ENCODE measurements at regions not wholly inside any gene's neighbourhood (a gene's known extent, or its start where the extent isn't known, plus 50 kb on each side); places are given as distances from the start of the nearest gene placed in this dataset.

GRCh38 chr17:77327181-77327565 is 186.4 kb downstream of the SEC14L1 start:
- Histone ChIP-seq H3K36me3 (no peaks in the 10 kb centered on the region), H3K9me3 (no peaks in the 10 kb centered on the region), H3K27me3 (no peaks in the 10 kb centered on the region), H3K27ac (no peak overlapping the region), H3K4me1 (ENCODE audit: control insufficient read depth in 1 of 2, insufficient read depth in 1 of 2, low read depth in 1 of 2, low read length in 1 of 2) (peaks cover 68 to 70% of the 10 kb centered on the region in 2 experiments), H3K4me3 (ENCODE audit: low read depth in 1 of 2, low read length in 1 of 2) (no peak overlapping the region)
- TF ChIP-seq CTCF (IDR thresholded peaks at IDR 0.05), result no peak

- Histone ChIP-seq H3K27ac (no peak overlapping the region), H3K36me3 (no peaks in the 10 kb centered on the region), H3K4me3 (ENCODE audit: low read depth in 1 of 2, low read length in 1 of 2) (no peak overlapping the region), H3K27me3 (no peaks in the 10 kb centered on the region), H3K4me1 (ENCODE audit: control insufficient read depth in 1 of 2, insufficient read depth in 1 of 2, low read depth in 1 of 2, low read length in 1 of 2) (peaks cover 67 to 69% of the 10 kb centered on the region in 2 experiments), H3K9me3 (no peaks in the 10 kb centered on the region)
- TF ChIP-seq CTCF (IDR thresholded peaks at IDR 0.05), result no peak
These were observed 187.0 kb downstream of the SEC14L1 start for GRCh38 chr17:77327566-77328464.

- Histone ChIP-seq H3K9me3 (no peaks in the 10 kb centered on the region), H3K27me3 (no peaks in the 10 kb centered on the region), H3K27ac (no peak overlapping the region), H3K4me3 (ENCODE audit: low read depth in 1 of 2, low read length in 1 of 2) (no peak overlapping the region), H3K36me3 (no peaks in the 10 kb centered on the region), H3K4me1 (ENCODE audit: control insufficient read depth in 1 of 2, insufficient read depth in 1 of 2, low read depth in 1 of 2, low read length in 1 of 2) (peaks cover 55 to 57% of the 10 kb centered on the region in 2 experiments)
- no peak for TF ChIP-seq CTCF (IDR thresholded peaks at IDR 0.05)
These were observed 188.3 kb downstream of the SEC14L1 start for GRCh38 chr17:77328823-77329740.

GRCh38 chr17:77329741-77330531 is 189.2 kb downstream of the SEC14L1 start:
- TF ChIP-seq CTCF (IDR thresholded peaks at IDR 0.05), result no peak
- H3K27ac ChIP-seq, result no peak overlapping the region
- H3K4me1 ChIP-seq (ENCODE audit: control insufficient read depth in 1 of 2, insufficient read depth in 1 of 2, low read depth in 1 of 2, low read length in 1 of 2), result peaks cover 47 to 48% of the 10 kb centered on the region in 2 experiments

GRCh38 chr17:77330602-77331081 is 189.9 kb downstream of the SEC14L1 start:
- no peak for TF ChIP-seq CTCF (IDR thresholded peaks at IDR 0.05)
- H3K36me3 ChIP-seq, result no peaks in the 10 kb centered on the region

More at GRCh38 chr17:77329741-77330531, 189.2 kb downstream of the SEC14L1 start:
- Histone ChIP-seq H3K36me3 (no peaks in the 10 kb centered on the region), H3K4me3 (ENCODE audit: low read depth in 1 of 2, low read length in 1 of 2) (no peak overlapping the region), H3K9me3 (no peaks in the 10 kb centered on the region), H3K27me3 (no peaks in the 10 kb centered on the region)

More at GRCh38 chr17:77330602-77331081, 189.9 kb downstream of the SEC14L1 start:
- H3K27me3 ChIP-seq, result no peaks in the 10 kb centered on the region
- no peak overlapping the region for H3K4me3 ChIP-seq (ENCODE audit: low read depth in 1 of 2, low read length in 1 of 2)
- peaks cover 40 to 41% of the 10 kb centered on the region in 2 experiments for H3K4me1 ChIP-seq (ENCODE audit: control insufficient read depth in 1 of 2, insufficient read depth in 1 of 2, low read depth in 1 of 2, low read length in 1 of 2)
- peak overlapping the region; percentile 33 for H3K27ac ChIP-seq
- no peaks in the 10 kb centered on the region for H3K9me3 ChIP-seq

Measured in neutrophil (primary cell).